NCI-H226 (cell line): ENCODE measurements at regions not wholly inside any gene's neighbourhood (a gene's known extent, or its start where the extent isn't known, plus 50 kb on each side); places are given as distances from the start of the nearest gene placed in this dataset.
"Not testable (repeated sequence)": the region's sequence is repeated elsewhere in the genome, so short reads cannot be mapped to it uniquely, and the experiment has no call there.

ENCODE experiments used
- DNase-seq: peaks from one replicate; pipeline ENCODE4 v3.0.0-alpha.2; 2015

DNA sequence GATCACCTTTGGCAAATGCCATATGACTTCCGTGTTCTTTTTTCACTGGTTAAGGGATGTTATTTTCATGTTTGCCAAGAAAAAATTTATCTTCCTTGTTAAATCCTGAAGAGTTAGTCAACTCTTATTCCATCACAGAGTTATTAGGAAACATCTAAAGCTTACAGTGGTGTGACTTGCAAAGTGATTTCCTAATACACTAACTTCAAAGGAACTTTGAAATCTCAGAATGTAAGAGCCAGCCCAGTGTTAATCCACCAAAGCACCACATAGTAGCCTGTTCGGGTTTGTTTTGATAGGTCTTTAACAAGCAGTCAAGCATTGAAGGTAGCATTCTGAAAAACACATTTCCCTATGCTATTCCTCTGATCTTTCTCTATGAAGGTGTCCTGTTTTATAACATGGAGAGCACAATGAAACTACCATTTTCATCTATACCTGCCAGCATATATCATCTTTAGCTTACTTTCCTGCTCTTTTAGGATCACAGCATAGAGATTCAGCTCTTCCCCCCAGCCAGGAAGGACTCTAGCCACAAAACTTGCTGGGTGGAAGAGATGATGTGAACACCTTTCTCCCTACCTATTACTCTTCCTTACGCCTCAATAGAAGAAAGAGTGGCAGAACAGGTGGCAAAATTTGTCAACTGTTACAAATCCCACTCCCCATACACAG is 82.4 kb upstream of the MAGI3 start:
- DNase-seq: peak; percentile 81

- DNase-seq: not testable (repeated sequence)
These were observed 77.7 kb upstream of the MAGI3 start for GRCh38 chr1:113312651-113313050.

GRCh38 chr1:113314600-113314999 is 75.7 kb upstream of the MAGI3 start:
- no peak for DNase-seq

GRCh38 chr1:113320272-113320671 is 70.0 kb upstream of the MAGI3 start:
- DNase-seq: no peak

DNA sequence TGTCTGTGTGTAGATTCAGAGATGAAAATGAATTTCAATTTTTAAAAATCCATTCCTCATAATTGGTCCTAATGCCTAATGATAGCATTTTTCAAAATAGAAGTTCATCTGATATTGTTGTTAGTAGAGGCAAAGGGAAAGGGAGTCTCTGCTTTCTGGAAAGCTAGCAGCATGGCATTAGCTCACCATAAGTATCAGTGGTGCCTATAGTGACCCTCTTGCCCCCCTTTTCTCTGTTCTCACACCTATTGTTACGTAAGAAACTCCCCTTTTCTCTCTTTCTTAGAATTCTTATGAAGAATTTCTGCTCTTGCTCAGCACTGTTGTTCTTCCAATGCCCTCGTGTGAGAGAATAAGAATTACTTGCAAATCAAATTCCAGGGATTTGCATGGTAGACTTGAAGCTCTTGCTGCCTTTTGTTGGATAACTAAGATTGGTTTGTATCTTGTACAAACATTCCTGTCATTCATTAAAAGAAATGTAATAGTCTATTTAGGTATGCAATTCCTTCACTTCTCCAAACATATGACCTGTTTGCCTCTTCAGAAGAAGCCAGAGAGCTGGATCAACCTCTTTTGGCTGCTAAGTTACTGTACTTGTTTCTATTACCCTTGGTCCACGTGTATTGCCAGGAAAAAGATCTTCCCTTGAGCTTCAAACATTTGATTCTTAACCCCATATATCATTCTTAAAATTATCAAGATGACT is 69.2 kb upstream of the MAGI3 start:
- DNase-seq: peak; percentile 42

GRCh38 chr1:113321771-113322387 is 68.4 kb upstream of the MAGI3 start:
- DNase-seq: peak; percentile 33

DNA sequence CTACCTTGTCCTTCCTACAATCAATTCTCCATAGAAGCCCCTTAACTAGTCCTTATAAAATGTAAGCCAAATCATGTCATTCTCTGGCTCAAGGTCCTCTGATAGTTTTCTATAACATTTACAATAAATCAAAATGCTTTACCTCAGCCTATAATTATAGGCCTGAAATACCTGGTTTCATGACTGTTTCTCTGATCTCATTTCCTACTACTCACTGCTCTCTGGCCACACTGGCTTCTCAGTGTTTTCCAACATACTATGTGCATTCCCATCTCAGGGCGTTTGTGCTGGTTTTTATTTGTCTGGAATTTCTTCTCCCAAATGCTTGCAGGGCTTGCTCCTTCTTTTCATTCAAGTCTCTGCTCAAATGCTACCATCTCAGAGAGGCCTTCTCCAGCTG is 67.9 kb upstream of the MAGI3 start:
- no peak for DNase-seq

DNA sequence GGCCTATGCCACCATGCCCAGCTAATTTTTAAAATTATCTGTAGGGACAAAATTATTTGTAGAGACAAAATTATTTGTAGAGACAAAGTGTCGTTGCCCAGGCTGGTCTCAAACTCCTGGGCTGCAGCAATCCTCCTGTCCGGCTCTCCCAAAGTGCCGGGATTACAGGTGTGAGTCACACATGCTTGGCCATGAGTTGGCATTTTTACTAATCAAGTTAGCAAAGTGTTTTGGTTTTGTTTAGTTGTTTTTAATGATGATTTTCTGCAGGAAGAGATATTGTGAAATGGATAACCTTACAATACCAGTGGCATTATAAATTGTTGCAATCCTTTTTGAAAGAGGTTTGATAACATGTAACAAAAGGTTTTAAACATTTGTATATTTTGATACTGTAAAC is 65.3 kb upstream of the MAGI3 start:
- DNase-seq: peak; percentile 61

- no peak for DNase-seq
These were observed 63.3 kb upstream of the MAGI3 start for GRCh38 chr1:113326976-113327375.

DNA sequence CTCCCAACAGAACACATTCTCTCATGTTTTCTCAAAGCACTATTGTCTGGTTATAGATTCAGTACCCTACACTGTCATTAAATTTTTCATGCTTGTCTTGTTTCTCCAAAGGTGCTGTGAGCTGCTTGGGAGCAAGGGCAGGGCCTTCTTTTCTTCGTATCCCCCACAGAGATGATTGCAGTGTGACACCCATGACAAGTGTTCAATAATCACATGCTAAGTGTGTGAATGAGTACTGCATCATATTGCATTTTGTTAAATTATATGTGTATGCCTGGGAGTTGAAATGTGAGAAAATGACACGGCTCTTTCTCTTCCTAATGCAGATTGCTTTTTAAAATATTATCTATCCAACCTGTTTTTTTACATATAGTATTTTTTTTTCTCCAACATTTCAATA is 57.3 kb upstream of the MAGI3 start:
- no peak for DNase-seq

DNA sequence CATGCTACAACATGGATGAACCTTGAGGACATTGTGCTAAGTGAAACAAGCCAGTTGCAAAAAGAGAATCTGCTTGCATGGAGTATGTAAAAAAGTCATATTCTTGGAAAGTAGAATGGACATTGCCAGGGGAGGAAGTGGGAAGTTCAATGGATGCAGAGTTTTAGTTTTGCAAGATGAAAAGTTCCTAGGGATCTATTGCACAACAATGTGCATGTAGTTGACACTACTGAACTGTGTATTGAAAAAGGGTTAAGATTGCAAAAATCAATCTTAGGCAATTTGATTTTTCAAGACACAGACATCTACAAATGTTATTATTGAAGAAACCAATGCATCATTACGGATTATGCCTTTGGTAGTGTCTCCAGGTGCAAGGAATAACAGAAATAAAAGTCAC is 50.3 kb upstream of the MAGI3 start:
- no peak for DNase-seq
